Activated CD4-positive, alpha-beta T cell treated with anti-CD3 and anti-CD28 coated beads, Interleukin-2, Interleukin-6, amounts not matched to agents 100 ng/mL and 50 ng/mL, durations not matched to agents 16 hours and 8 hours (primary cell): ENCODE measurements at regions not wholly inside any gene's neighbourhood (a gene's known extent, or its start where the extent isn't known, plus 50 kb on each side); places are given as distances from the start of the nearest gene placed in this dataset.
"Not testable (repeated sequence)": the region's sequence is repeated elsewhere in the genome, so short reads cannot be mapped to it uniquely, and the experiment has no call there.

ENCODE experiments used
- DNase-seq: peaks from one replicate; pipeline ENCODE4 v3.0.0-alpha.2; 2020

- DNase-seq: no peak
Observed at GRCh38 chr12:34397591-34398365, 375.5 kb downstream of the ALG10 start.

DNA sequence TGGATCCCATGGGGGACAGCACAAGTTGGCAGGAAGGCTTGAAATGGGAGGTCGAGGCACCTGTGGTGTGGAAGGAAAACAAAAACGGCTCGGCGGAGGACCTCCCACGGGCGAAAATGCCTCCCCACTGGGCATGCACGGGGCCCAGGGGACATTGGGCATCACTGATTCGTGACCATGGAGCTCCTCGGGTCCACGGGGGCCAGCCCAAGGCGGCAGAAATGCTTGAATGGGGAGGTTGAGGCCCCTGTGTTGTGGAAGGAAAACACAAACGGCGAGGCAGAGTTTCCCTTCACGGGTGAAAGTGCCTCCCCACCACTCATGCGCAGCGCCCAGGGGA lies 376.0 kb downstream of the ALG10 start:
- DNase-seq: no peak

DNA sequence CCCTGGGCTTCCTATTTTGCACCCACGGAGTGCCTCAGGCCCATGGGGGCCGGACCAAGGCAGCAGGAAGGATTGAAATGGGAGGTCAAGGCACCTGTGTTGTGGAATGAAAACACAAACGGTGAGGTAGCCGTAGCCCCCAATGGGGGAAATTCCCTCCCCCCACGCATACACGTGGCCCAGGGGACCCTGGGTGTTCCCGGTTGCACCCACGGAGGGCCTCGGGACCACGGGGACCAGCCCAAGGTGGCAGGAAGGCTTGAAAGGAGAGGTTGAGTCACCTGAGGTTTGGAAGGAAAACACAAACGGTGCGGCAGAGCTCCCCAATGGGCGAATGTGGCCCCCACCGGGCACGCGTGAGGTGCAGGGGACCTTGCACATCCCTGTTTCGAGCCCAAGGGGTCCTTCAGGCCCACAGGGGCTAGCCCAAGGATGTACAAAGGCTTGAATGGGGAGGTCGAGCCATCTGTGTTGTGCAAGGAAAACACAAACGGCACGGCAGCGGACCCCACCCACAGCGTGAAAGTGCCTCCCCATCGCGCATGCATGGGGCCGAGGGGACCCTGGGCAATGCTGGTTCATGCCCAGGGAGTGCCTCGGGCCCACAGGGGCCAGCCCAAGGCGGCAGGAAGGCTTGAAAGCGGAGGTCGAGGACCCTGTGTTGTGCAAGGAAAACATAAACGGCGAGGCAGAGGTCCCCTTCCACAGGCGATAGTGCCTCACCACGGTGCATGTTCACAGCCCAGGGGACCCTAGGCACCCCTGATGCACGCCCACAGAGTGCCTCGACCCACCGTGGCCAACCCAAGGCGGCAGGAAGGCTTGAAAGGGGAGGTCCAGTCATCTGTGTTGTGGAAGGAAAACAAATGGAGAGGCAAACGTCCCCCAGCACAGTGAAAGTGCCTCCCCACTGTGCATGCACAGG lies 376.7 kb downstream of the ALG10 start:
- no peak for DNase-seq

DNA sequence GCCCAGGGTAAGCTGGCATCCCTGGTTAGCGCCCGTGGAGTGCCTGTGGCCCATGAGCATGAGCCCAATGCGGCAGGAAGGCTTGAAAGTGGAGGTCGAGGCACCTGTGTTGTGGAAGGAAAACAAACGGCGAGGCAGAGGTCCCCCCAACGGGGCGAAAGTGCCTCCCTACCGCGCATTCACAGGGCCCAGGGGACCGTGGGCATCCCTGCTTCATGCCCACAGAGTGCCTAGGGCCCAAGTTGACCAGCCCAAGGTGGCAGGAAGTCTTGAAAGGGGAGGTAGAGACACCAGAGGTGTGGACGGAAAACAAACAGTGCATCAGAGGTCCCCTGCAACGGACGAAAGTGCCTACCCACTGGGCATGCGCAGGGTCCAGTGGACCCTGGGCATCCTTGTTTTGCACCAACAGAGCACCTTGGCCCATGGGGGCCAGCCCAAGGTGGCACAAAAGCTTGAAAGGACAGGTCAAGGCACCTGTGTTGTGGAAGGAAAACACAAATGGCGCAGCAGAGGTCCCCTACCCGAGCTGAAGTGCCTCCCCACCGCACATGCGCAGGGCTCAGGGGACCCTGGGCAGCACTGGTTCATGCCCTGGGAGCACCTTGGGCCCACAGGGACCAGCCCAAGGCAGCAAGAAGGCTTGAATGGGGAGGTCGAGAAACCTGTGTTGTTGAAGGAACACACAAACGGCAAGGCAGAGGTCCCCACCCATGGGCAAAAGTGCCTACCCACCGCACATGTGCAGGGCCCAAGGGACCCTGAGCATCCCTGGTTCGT lies 377.5 kb downstream of the ALG10 start:
- no peak for DNase-seq

DNA sequence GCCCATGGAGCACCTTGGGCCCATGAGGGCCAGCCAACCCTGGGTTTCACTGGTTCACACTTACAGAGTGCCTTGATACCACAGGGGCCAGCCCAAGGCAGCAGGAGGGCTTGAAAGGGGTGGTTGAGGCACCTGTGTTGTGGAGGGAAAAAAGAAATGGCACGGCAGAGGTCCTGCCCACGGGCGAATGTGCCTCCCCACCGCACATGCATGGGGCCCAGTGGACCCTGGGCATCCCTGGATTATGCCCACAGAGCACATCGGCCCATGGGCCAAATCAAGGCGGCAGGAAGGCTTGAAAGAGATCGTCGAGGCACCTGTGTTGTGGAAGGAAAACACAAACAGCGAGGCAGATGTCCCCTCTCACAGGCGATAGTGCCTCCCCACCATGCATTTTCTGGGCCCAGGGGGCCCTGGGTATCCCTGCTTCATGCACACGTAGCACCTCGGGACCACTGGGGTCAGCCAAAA lies 378.1 kb downstream of the ALG10 start:
- no peak for DNase-seq

DNA sequence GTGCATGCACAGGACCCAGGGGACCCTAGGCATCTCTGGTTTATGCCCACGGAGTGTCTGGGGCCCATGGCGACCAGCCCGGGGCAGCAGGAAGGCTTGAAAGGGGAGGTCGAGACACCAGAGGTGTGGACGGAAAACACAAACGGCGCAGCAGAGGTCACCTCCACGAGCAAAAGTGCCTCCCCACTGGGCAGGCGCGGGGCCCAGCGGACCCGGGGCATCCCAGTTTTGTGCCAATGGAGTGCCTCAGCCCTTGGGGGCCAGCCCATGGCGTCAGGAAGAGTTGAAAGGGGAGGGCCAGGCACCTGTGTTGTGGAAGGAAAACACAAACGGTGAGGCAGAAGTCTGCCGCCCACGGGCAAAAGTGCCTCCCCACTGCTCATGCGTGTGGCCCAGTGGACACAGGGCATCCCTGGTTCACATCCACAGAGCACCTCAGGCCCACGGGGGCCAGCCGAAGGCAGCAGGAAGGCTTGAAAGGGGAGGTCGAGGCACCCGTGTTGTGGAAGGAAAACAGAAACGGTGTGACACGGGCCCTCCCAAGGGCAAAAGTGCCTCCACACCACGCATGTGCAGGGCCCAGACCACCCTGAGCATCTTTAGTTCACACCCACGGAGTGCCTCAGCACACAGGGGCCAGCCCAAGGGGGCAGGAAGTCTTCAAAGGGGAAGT lies 378.8 kb downstream of the ALG10 start:
- DNase-seq: no peak

DNA sequence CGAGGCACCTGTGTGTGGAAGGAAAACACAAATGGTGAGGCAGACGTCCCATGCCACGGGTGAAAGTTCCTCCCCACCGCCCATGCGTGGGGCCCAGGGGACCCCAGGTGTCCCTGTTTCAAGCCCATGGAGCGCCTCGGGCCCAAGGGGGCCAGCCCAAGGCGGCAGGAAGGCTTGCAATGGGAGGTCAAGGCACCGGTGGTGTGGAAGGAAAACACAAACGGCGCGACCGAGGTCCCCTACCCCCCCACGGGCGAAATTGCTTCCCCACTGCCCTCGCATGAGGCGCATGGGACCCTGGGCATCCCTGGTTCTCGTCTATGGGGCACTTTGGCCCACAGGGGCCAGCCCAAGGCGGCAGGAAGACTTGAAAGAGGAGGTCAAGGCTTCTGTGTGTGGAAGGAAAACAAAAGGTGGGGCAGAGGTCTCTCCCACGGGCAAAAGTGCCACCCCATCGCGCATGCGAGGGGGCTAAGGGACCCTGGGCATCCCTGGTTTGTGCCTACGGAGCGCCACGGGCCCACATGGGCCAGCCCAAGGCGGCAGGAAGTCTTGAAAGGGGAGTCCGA lies 379.4 kb downstream of the ALG10 start:
- no peak for DNase-seq

DNA sequence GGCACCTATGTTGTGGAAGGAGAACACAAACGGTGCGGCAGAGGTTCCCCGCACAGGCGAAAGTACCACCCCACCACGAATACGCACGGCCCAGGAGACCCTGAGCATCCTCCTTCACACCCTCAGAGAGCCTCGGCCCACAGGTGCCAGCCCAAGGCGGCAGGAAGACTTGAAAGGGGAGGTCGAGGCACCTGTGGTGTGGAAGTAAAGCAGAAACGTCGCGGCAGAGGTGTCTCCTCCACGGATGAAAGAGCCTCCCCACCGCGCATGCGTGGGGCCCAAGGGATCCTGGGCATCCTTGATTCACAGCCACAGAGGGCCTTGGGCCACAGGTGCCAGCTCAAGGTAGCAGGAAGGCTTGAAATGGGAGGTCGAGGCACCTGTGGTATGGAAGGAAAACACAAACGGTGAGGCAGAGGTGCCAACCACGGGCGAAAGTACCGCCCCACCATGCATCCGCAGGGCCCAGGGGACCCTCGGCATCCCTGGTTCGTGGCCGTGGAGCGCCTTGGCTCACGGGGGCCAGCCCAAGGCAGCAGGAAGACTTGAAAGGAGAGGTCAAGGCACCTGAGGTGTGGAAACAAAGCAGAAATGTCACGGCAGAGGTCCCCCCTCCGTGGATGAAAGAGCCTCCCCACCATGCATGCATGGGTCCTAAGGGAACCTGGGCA lies 380.1 kb downstream of the ALG10 start:
- no peak for DNase-seq

GRCh38 chr12:34402899-34403705 lies 380.8 kb downstream of the ALG10 start:
- no peak for DNase-seq

- no peak for DNase-seq
Observed at GRCh38 chr12:34403706-34404376, 381.5 kb downstream of the ALG10 start.

- no peak for DNase-seq
Observed at GRCh38 chr12:34404377-34405285, 382.3 kb downstream of the ALG10 start.

- no peak for DNase-seq
Observed at GRCh38 chr12:34405286-34406227, 383.3 kb downstream of the ALG10 start.

GRCh38 chr12:34406228-34406995 lies 384.1 kb downstream of the ALG10 start:
- no peak for DNase-seq

GRCh38 chr12:34406996-34407300 lies 384.7 kb downstream of the ALG10 start:
- DNase-seq: no peak

GRCh38 chr12:34407813-34408212 lies 385.5 kb downstream of the ALG10 start:
- no peak for DNase-seq

DNA sequence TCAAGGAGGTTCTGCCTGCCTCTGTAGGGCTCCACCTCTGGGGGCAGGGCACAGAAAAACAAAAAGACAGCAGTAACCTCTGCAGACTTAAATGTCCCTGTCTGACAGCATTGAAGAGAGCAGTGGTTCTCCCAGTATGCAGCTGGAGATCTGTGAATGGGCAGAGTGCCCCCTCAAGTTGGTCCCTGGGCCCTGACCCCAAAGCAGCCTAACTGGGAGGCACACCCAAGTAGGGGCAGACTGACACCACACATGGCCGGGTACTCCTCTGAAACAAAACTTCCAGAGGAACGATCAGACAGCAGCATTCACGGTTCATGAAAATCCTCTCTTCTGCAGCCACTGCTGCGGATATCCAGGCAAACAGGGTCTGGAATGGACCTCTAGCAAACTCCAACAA lies 409.2 kb downstream of the ALG10 start:
- DNase-seq: not testable (repeated sequence)
